Hypothalamus (tissue), 51 donors: ENCODE measurements at regions not wholly inside any gene's neighbourhood (a gene's known extent, or its start where the extent isn't known, plus 50 kb on each side); places are given as distances from the start of the nearest gene placed in this dataset.
"Not testable (repeated sequence)": the region's sequence is repeated elsewhere in the genome, so short reads cannot be mapped to it uniquely, and the experiment has no call there.

Source experiments
- DNase-seq, 51 donors: peaks; one replicate each; lab custom pipeline; 2025; lab: John Stamatoyannopoulos, UW

- no peak for DNase-seq
Measured at GRCh38 chr14:106635569-106635968, 1109.2 kb downstream of the TMEM121 start.

GRCh38 chr14:106638786-106639452 lies 1112.5 kb downstream of the TMEM121 start:
- not testable (repeated sequence) for DNase-seq

GRCh38 chr14:106642090-106642489 lies 1115.7 kb downstream of the TMEM121 start:
- no peak for DNase-seq

- not testable (repeated sequence) for DNase-seq
Measured at GRCh38 chr14:106642971-106643370, 1116.6 kb downstream of the TMEM121 start.

- DNase-seq, result not testable (repeated sequence)
Measured at GRCh38 chr14:106648874-106649273, 1122.5 kb downstream of the TMEM121 start.

GRCh38 chr14:106651016-106651415 lies 1124.6 kb downstream of the TMEM121 start:
- DNase-seq, result no peak

- no peak for DNase-seq
Measured at GRCh38 chr14:106652494-106652893, 1126.1 kb downstream of the TMEM121 start.

GRCh38 chr14:106657460-106657859 lies 1131.1 kb downstream of the TMEM121 start:
- DNase-seq, result no peak

- not testable (repeated sequence) for DNase-seq
Measured at GRCh38 chr14:106658066-106658860, 1131.9 kb downstream of the TMEM121 start.

GRCh38 chr14:106661561-106661960 lies 1135.2 kb downstream of the TMEM121 start:
- DNase-seq, result peak in 3 of 51 donors; percentile 3 to 10 (median 9)

- no peak for DNase-seq
Measured at GRCh38 chr14:106662936-106663550, 1136.7 kb downstream of the TMEM121 start.

- not testable (repeated sequence) for DNase-seq
Measured at GRCh38 chr14:106663805-106664410, 1137.5 kb downstream of the TMEM121 start.

- no peak for DNase-seq
Measured at GRCh38 chr14:106665814-106666213, 1139.4 kb downstream of the TMEM121 start.

GRCh38 chr14:106666341-106666740 lies 1140.0 kb downstream of the TMEM121 start:
- no peak for DNase-seq

- DNase-seq, result no peak
Measured at GRCh38 chr14:106670011-106670410, 1143.6 kb downstream of the TMEM121 start.

- not testable (repeated sequence) for DNase-seq
Measured at GRCh38 chr14:106674093-106674492, 1147.7 kb downstream of the TMEM121 start.

GRCh38 chr14:106674509-106675125 lies 1148.2 kb downstream of the TMEM121 start:
- not testable (repeated sequence) for DNase-seq

- DNase-seq, result not testable (repeated sequence)
Measured at GRCh38 chr14:106675716-106676115, 1149.3 kb downstream of the TMEM121 start.

- no peak for DNase-seq
Measured at GRCh38 chr14:106679776-106680175, 1153.4 kb downstream of the TMEM121 start.

- DNase-seq, result no peak
Measured at GRCh38 chr14:106681161-106681560, 1154.8 kb downstream of the TMEM121 start.

- DNase-seq, result no peak
Measured at GRCh38 chr14:106681568-106681967, 1155.2 kb downstream of the TMEM121 start.
